B cell (primary cell): ENCODE measurements at regions not wholly inside any gene's neighbourhood (a gene's known extent, or its start where the extent isn't known, plus 50 kb on each side); places are given as distances from the start of the nearest gene placed in this dataset.

Source experiments
- CTCF ChIP-seq: fragments of 200-600 bp; IDR thresholded peaks from one replicate; pipeline ENCODE4 v1.8.0; 2022; ENCODE audit warnings: antibody characterized with exemption, mild to moderate bottlenecking
- EZH2 ChIP-seq: IDR thresholded peaks from 2 replicates; pipeline ENCODE4 v1.6.1; 2012; ENCODE audit warnings: borderline replicate concordance, low read depth, mild to moderate bottlenecking, moderate library complexity, low read length; ENCODE audit not compliant: insufficient read depth, poor library complexity, severe bottlenecking

- TF ChIP-seq EZH2: no peak
- no peak for TF ChIP-seq CTCF
Measured at GRCh38 chr3:24829011-24829581, 334.4 kb upstream of the THRB start.
